LNCaP clone FGC (cell line): ENCODE measurements at regions not wholly inside any gene's neighbourhood (a gene's known extent, or its start where the extent isn't known, plus 50 kb on each side); places are given as distances from the start of the nearest gene placed in this dataset.

Experiments used
- DNase-seq: peaks from one replicate; pipeline ENCODE4 v3.0.0-alpha.2; 2011; ENCODE audit warnings: low read depth
- H3K4me3 ChIP-seq: 2 replicates; pipeline ENCODE4 v1.5.1; 2011; ENCODE audit warnings: mild to moderate bottlenecking, low read depth, low read length, control low read depth
- CTCF ChIP-seq: IDR thresholded peaks from 2 replicates; pipeline ENCODE4 v1.5.1; 2012; ENCODE audit warnings: mild to moderate bottlenecking; ENCODE audit not compliant: control insufficient read depth, insufficient read depth; ENCODE audit errors: extremely low read depth

DNA sequence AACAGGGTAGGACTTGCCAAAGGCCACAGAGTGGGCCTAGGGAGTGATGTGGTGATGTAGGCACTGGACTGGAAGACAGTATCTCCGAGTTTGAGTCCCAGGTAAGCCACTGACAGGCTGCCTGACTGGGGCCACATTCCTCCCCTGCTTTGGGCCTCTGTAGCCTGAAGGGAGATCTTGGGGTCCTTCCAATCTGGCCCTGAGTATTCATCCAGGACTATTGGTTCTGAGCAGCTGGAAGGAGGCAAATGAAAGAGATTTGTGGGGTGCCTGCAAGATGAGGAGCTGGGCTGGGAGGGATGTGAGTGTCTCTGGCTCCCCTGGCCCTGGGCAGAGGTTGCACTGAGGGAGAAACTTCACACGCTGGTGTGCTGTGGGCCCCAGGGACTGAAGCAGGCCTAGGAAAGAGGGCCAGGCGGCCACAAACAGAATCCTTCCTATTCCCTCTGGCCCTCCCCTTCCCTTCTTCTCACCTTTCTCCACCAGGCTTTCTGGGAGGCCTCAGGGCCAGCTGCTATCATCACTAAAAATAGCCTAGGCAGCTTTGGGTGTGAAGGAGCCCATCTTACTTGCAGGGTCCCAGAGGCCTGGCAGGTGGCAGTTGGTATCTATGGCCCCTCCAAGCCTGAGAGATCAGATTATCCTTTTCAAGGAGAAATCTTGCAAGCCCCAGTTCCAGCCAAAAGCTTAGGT is 70.1 kb downstream of the PJA1 start:
- no peak for DNase-seq
- TF ChIP-seq CTCF = no peak
- no peak overlapping the region for H3K4me3 ChIP-seq

DNA sequence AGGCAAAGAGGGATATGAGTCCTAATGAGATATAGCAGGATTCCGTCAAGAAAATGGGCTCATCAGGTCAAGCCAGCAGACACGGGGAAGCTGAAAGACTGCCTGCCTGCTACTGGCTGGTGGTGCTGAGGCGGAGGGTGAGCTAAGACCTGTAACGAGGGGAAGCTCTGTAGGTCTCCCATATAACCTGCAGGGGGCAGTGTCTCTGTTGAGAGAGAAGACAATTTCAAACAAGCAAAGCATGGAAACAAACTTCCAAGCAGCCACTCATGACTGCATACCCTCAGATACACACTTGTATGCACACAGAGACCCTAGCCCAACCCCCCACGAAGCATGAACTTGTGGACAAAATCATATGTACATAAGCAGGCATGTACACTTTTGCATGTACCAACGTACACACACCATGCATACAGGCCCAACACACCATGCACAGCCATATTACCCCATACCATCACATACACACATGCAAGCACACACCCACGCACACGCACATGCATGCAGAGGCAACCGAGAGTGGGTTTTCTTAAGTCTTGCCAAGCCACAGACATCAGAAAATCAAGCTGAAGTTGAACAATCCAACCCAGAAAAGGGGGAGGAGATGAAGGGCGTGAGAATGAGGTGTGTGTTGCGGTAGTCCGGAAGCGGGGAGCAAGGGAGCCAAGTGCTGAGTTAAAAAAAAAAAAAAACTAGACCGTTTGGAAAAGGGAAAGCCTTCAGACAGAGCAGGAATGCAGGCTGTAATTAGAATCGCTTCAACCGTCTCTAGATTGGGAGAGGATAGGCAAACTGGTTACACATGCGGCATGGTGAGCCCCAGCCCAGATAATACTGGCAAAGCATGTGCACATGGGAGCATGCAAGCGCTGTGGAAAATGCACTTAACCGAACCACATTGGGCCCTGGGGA is 71.0 kb downstream of the PJA1 start:
- peak; percentile 43 for TF ChIP-seq CTCF
- DNase-seq = peak; percentile 7
- H3K4me3 ChIP-seq = no peak overlapping the region

DNA sequence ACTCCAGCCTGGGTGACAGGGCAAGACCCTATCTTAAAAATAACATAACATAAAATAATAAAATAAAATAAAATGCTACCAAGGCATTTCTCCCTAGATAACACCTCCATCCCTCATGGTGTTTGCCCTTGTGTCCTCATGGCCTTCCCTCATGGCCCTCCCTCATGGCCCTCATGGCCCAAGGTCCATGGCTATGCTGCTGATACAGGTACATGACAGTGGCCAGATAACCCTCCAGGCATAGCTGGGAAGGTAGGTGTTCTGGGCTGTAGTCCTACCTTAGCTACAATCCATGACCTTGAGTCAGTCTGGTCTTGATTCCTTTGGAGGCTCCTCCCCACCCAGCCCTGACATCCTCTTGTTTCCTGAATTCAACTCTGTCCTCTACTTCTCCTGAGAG is 75.2 kb downstream of the PJA1 start:
- no peak for TF ChIP-seq CTCF
- no peak overlapping the region for H3K4me3 ChIP-seq
- no peak for DNase-seq

GRCh38 chrX:69089203-69089602 is 76.0 kb downstream of the PJA1 start:
- no peak for DNase-seq
- no peak overlapping the region for H3K4me3 ChIP-seq
- no peak for TF ChIP-seq CTCF

- no peak for DNase-seq
- no peak overlapping the region for H3K4me3 ChIP-seq
- no peak for TF ChIP-seq CTCF
Measured at GRCh38 chrX:69088171-69088938, 76.9 kb downstream of the PJA1 start.

DNA sequence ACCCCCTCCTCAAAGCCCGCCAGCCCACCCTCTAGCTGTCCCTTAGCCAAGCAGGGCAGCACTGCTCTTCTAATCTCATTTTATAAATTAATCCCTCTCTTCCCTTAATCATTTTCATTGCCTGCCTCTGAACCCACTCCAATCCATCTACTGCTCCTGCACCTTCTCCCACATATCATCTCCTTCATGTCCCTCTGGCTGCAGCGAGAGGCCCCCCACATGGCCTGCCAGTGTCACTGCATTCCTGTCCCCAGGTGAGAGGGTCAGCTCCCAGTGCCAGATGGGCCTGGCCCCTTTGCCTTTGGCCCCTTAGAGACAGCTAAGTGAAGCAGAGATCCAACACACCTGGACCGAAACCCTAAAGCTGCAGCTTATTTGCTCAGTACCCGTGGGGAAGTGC is 79.4 kb downstream of the PJA1 start:
- no peak for TF ChIP-seq CTCF
- DNase-seq = no peak
- H3K4me3 ChIP-seq = no peak overlapping the region
